ENCODE measurements at regions not wholly inside any gene's neighbourhood (a gene's known extent, or its start where the extent isn't known, plus 50 kb on each side); places are given as distances from the start of the nearest gene placed in this dataset.

GRCh38 chr3:117722856-117723255 is 1013.3 kb downstream of the TUSC7 start:
- Histone ChIP-seq H3K4me1 (no peaks in the 10 kb centered on the region), H3K27me3 (ENCODE audit: low read depth) (no peaks in the 10 kb centered on the region), H3K36me3 (no peaks in the 10 kb centered on the region), H3K9me3 (no peaks in the 10 kb centered on the region), H3K4me3 (no peak overlapping the region), H3K27ac (peak overlapping the region; percentile 51)
- intact Hi-C loops (cut with DNase I), result no loop called here
- ATAC-seq, result peak; percentile 77 to 81
- DNase-seq, result no peak
- TF ChIP-seq CTCF (IDR thresholded peaks at IDR 0.05), result no peak

GRCh38 chr3:117723825-117724224 is 1014.2 kb downstream of the TUSC7 start:
- no peaks in the 10 kb centered on the region for H3K36me3 ChIP-seq
- H3K27ac ChIP-seq, result peak overlapping the region; percentile 51
- no peak for ATAC-seq
- no peak for DNase-seq
- H3K4me1 ChIP-seq, result no peaks in the 10 kb centered on the region
- no peak for TF ChIP-seq CTCF (IDR thresholded peaks at IDR 0.05)
- H3K27me3 ChIP-seq (ENCODE audit: low read depth), result no peaks in the 10 kb centered on the region
- H3K4me3 ChIP-seq, result no peak overlapping the region
- intact Hi-C loops (cut with DNase I), result no loop called here
- no peaks in the 10 kb centered on the region for H3K9me3 ChIP-seq

- no peaks in the 10 kb centered on the region for H3K27me3 ChIP-seq (ENCODE audit: low read depth)
- no peaks in the 10 kb centered on the region for H3K4me1 ChIP-seq
- H3K36me3 ChIP-seq, result no peaks in the 10 kb centered on the region
- H3K9me3 ChIP-seq, result no peaks in the 10 kb centered on the region
- intact Hi-C loops (cut with DNase I), result no loop called here
- H3K4me3 ChIP-seq, result no peak overlapping the region
- TF ChIP-seq CTCF (IDR thresholded peaks at IDR 0.05), result no peak
- DNase-seq, result no peak
- no peak for ATAC-seq
- no peak overlapping the region for H3K27ac ChIP-seq
These were observed 1015.7 kb downstream of the TUSC7 start for GRCh38 chr3:117725314-117725713.

GRCh38 chr3:117726776-117727175 is 1017.2 kb downstream of the TUSC7 start:
- H3K27me3 ChIP-seq (ENCODE audit: low read depth), result no peaks in the 10 kb centered on the region
- no peaks in the 10 kb centered on the region for H3K4me1 ChIP-seq
- H3K4me3 ChIP-seq, result no peak overlapping the region
- DNase-seq, result no peak
- TF ChIP-seq CTCF (IDR thresholded peaks at IDR 0.05), result no peak
- no peak overlapping the region for H3K27ac ChIP-seq
- H3K36me3 ChIP-seq, result no peaks in the 10 kb centered on the region
- H3K9me3 ChIP-seq, result no peaks in the 10 kb centered on the region
- ATAC-seq, result no peak
- intact Hi-C loops (cut with DNase I), result no loop called here

- no peaks in the 10 kb centered on the region for H3K4me1 ChIP-seq
- H3K27me3 ChIP-seq (ENCODE audit: low read depth), result no peaks in the 10 kb centered on the region
- no peak overlapping the region for H3K27ac ChIP-seq
- ATAC-seq, result no peak
- intact Hi-C loops (cut with DNase I), result no loop called here
- no peak overlapping the region for H3K4me3 ChIP-seq
- TF ChIP-seq CTCF (IDR thresholded peaks at IDR 0.05), result no peak
- DNase-seq, result no peak
- no peaks in the 10 kb centered on the region for H3K9me3 ChIP-seq
- H3K36me3 ChIP-seq, result no peaks in the 10 kb centered on the region
These were observed 1018.6 kb downstream of the TUSC7 start for GRCh38 chr3:117728226-117728625.

- no peaks in the 10 kb centered on the region for H3K36me3 ChIP-seq
- H3K4me3 ChIP-seq, result no peak overlapping the region
- DNase-seq (no peak), ATAC-seq (no peak)
- H3K27me3 ChIP-seq (ENCODE audit: low read depth), result no peaks in the 10 kb centered on the region
- intact Hi-C loops (cut with DNase I), result no loop called here
- no peak overlapping the region for H3K27ac ChIP-seq
- H3K4me1 ChIP-seq, result no peaks in the 10 kb centered on the region
- H3K9me3 ChIP-seq, result no peaks in the 10 kb centered on the region
- no peak for TF ChIP-seq CTCF (IDR thresholded peaks at IDR 0.05)
These were observed 1024.9 kb downstream of the TUSC7 start for GRCh38 chr3:117734496-117734895.

Data from lower lobe of right lung (tissue), 2 donors.